H1 (cell line): ENCODE measurements at regions not wholly inside any gene's neighbourhood (a gene's known extent, or its start where the extent isn't known, plus 50 kb on each side); places are given as distances from the start of the nearest gene placed in this dataset.

Experiments
- CHD7 ChIP-seq: fragments of 300-600 bp; sonication (generic); IDR thresholded peaks from 2 replicates; pipeline ENCODE4 v1.7.1; 2012; ENCODE audit warnings: low read length, moderate library complexity, mild to moderate bottlenecking, inconsistent platforms; ENCODE audit not compliant: insufficient replicate concordance
- RNF2 ChIP-seq: fragments of 200-900, 300-1000 bp; sonication (generic); IDR thresholded peaks from 2 replicates; pipeline ENCODE4 v1.7.1; 2016; ENCODE audit warnings: borderline replicate concordance, low read depth, mild to moderate bottlenecking, antibody characterized with exemption, low read length; ENCODE audit not compliant: poor library complexity, severe bottlenecking; ENCODE audit errors: missing control alignments

GRCh38 chrX:148192547-148192946 is 211.4 kb downstream of the FMR1NB start (continued):
- TF ChIP-seq CHD7 (no peak), RNF2 (no peak)
